Psoas muscle (tissue), 7 donors: ENCODE measurements at regions not wholly inside any gene's neighbourhood (a gene's known extent, or its start where the extent isn't known, plus 50 kb on each side); places are given as distances from the start of the nearest gene placed in this dataset.

Experiments
- ATAC-seq, 4 donors: fragments of 200-7000 bp; cut with Tn5 transposase; one replicate each; pipeline ENCODE4 v1.9.1; 2020; ENCODE audit warnings: moderate library complexity in 3 of 4, mild to moderate bottlenecking in 2 of 4
- DNase-seq, 2 donors: peaks; one replicate each; pipeline ENCODE4 v3.0.0-alpha.2; 2020
- H3K27ac ChIP-seq: fragments of 200-600 bp; one replicate; pipeline ENCODE4 v1.8.0; 2022
- H3K27me3 ChIP-seq, 3 donors: fragments of 200-600 bp in 1 of 3; one replicate each; pipeline versions ENCODE4 v1.6.1 to v1.8.0; 2013 to 2022; ENCODE audit warnings: low read length in 2 of 3, mild to moderate bottlenecking in 2 of 3, moderate library complexity in 1 of 3; ENCODE audit not compliant: insufficient read depth in 3 of 3
- H3K36me3 ChIP-seq, 2 donors: fragments of 200-600 bp in 1 of 2; one replicate each; pipeline versions ENCODE4 v1.6.1 to v1.8.0; 2013 to 2022; ENCODE audit warnings: low read depth in 1 of 2, mild to moderate bottlenecking in 1 of 2, moderate library complexity in 1 of 2; ENCODE audit not compliant: insufficient read depth in 1 of 2
- H3K4me1 ChIP-seq: fragments of 200-600 bp; one replicate; pipeline ENCODE4 v1.8.0; 2022
- H3K4me3 ChIP-seq: fragments of 200-600 bp; one replicate; pipeline ENCODE4 v1.8.0; 2022; ENCODE audit warnings: mild to moderate bottlenecking
- H3K9me3 ChIP-seq: fragments of 200-600 bp; one replicate; pipeline ENCODE4 v1.8.0; 2022
- WGBS, 3 donors: extraction: QIAGEN DNeasy Blood & Tissue Kit; methylation state at CpG; one replicate each; pipeline versions ENCODE4 v1.1.6 to v1.1.7; 2013; 5-methylcytosine and 5-hydroxymethylcytosine counted together
- intact Hi-C, 2 donors: fragments of 100-400 bp; cut with DNase I; formaldehyde crosslinking; loops; one replicate each; pipeline versions ENCODE4 v1.11.0 to v1.14.2; 2022
- TF ChIP-seq, protein P1 (sequence below): fragments of 200-600 bp; IDR thresholded peaks from one replicate; pipeline ENCODE4 v1.8.0; 2022; ENCODE audit warnings: antibody characterized with exemption
- donor health status: healthy with polysubstance abuse.
- donor health status: DM: no; HTN: no; CAD: no; lungs with moderate emphysema.
- donor health status: Bipolar disorder and iron deficiency.
- donor health status: healthy.
- donor health status: DM: yes; HTN: yes; CAD: no.
- donor health status: DM: no; HTN: no; CAD: no.
- donor health status: DM: yes; HTN: yes; CAD: no.

DNA sequence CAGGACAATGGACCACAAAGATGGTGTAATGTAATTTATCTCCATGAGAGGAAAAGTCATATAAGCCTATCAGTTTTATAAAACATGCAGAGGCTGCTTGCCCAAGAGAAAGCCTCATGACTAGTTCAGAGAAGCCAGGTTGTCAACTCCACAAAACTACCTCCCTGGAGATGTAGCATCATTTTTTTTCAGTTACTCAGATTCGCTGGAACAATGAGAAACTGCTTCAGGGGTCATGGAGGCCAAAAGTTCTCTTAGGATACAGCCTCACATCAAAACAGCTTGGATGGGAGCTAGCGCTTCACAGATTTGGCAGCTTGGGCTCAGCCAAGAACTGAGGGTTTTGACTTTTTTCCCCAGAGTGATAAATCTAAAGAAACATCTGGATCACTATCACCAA lies 263.5 kb downstream of the INSIG2 start:
- intact Hi-C loops = no loop called here
- 36 to 46% (median 45%) methylated on average over 2 of the region's 2 CpGs for WGBS, 3 donors
- Histone ChIP-seq H3K27me3 (no peaks in the 10 kb centered on the region), H3K36me3 (no peaks in the 10 kb centered on the region), H3K27ac (no peak overlapping the region), H3K4me1 (no peaks in the 10 kb centered on the region), H3K4me3 (no peak overlapping the region), H3K9me3 (peaks cover 5% of the 10 kb centered on the region)
- DNase-seq = no peak
- no peak for ATAC-seq
- TF ChIP-seq, protein P1, sequence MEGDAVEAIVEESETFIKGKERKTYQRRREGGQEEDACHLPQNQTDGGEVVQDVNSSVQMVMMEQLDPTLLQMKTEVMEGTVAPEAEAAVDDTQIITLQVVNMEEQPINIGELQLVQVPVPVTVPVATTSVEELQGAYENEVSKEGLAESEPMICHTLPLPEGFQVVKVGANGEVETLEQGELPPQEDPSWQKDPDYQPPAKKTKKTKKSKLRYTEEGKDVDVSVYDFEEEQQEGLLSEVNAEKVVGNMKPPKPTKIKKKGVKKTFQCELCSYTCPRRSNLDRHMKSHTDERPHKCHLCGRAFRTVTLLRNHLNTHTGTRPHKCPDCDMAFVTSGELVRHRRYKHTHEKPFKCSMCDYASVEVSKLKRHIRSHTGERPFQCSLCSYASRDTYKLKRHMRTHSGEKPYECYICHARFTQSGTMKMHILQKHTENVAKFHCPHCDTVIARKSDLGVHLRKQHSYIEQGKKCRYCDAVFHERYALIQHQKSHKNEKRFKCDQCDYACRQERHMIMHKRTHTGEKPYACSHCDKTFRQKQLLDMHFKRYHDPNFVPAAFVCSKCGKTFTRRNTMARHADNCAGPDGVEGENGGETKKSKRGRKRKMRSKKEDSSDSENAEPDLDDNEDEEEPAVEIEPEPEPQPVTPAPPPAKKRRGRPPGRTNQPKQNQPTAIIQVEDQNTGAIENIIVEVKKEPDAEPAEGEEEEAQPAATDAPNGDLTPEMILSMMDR = no peak

DNA sequence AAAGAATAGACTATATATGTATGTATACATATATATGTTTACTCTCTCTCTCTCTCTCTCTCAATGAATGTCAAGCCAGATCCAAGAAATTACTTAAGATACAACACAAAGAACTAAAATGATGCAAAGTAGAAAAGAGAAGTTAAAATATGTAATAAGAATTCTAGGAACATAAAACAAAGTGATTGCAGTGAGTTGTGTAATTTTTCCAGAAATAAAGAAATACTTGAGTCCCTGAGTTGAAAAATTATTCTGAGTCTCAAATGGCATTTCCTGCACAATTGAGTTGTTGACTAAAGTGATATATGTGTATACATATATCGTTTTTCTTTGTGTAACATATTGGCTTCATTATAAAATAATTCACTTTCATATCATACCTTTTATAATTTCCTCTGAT lies 262.4 kb downstream of the INSIG2 start:
- intact Hi-C loops = no loop called here

DNA sequence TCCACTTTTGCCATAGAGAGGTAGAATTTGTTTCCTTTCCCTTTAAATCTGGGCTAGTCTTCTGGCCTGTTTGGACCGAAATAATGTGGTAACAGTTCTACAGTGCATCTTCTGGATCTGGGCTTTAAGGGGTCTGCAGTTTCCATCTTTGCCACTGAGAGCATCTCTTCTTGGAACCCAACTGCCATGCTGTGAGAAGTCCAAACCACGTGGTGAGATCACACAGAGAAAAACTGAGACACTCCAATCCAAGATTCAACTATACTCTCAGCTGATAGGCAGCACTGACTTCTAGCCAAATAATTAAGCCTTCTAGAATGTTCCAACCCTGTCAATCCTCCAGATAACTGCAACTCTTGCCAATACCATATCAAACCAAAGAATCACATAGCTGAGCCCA lies 261.1 kb downstream of the INSIG2 start:
- no peak for DNase-seq
- H3K4me3 ChIP-seq = no peak overlapping the region
- WGBS, 3 donors = 58 to 65% (median 61%) methylated on average over 2 of the region's 2 CpGs
- H3K9me3 ChIP-seq = no peaks in the 10 kb centered on the region
- H3K27ac ChIP-seq = no peak overlapping the region
- H3K27me3 ChIP-seq = no peaks in the 10 kb centered on the region
- no peaks in the 10 kb centered on the region for H3K4me1 ChIP-seq
- no peak for ATAC-seq
- intact Hi-C loops = no loop called here
- H3K36me3 ChIP-seq = no peaks in the 10 kb centered on the region
- TF ChIP-seq, protein P1 = no peak

More for the DNA sequence above, 262.4 kb downstream of the INSIG2 start:
- Histone ChIP-seq H3K36me3 (no peaks in the 10 kb centered on the region), H3K27me3 (no peaks in the 10 kb centered on the region), H3K27ac (no peak overlapping the region), H3K4me3 (no peak overlapping the region), H3K9me3 (no peaks in the 10 kb centered on the region), H3K4me1 (no peaks in the 10 kb centered on the region)
- ATAC-seq = no peak
- TF ChIP-seq, protein P1 = no peak
- WGBS, 3 donors = 69 to 78% (median 71%) methylated on average over 1 of the region's 1 CpG
- no peak for DNase-seq

DNA sequence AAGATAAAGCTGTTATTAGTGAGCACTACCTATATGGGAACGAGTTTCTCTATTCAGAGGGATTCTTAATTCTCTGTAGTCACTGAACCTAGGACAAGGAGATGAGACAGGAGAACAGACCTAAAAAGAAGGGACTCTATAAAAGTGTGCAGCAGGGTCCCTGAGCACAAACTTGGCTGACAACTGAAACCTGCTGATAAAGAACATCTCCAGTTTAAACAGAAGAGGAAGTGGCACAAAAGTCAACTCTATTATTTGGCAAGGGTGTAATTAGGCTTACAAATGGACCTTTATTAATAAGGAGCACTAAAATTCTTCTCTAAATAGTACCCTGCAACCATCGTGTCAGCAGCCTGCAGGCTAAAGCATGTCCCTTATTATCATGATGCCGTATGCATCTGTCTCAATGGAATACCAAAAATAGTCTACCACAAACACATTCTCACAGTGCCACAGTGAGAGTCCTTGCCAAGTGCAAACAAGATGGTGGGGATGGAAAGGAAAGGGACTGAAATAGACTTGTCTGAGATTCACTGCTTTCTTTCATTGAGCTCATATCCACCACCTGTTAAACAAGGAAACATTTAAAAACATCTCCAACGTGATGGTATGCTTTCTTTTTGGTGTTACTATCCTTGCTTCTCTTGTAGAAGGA lies 260.2 kb downstream of the INSIG2 start:
- Histone ChIP-seq H3K4me3 (no peak overlapping the region), H3K4me1 (no peaks in the 10 kb centered on the region), H3K27me3 (no peaks in the 10 kb centered on the region), H3K9me3 (no peaks in the 10 kb centered on the region), H3K36me3 (no peaks in the 10 kb centered on the region), H3K27ac (no peak overlapping the region)
- TF ChIP-seq, protein P1 = no peak
- 55 to 67% (median 64%) methylated on average over 4 of the region's 4 CpGs for WGBS, 3 donors
- intact Hi-C loops = no loop called here
- ATAC-seq = no peak
- DNase-seq = no peak

DNA sequence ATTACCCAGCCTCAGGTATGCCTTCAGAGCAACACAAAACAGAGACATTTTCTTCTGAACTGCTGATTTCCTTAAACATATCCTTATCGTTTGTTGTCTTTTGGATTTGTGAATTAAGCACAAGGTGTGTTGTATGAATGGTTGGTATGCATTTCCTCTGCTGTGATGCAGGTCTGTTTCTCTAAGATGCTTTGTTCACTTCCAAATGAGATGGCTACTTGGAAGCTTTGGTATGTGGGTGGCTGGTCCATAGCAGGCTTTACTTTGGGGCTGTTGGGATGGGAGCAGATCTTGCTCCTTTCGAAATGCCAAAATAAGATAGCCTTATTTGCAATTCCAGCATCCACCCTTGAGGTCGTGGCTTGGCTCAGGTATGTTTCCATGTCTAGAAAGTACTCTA lies 257.2 kb downstream of the INSIG2 start:
- Histone ChIP-seq H3K4me3 (no peak overlapping the region), H3K27me3 (no peaks in the 10 kb centered on the region), H3K4me1 (no peaks in the 10 kb centered on the region), H3K27ac (no peak overlapping the region), H3K36me3 (no peaks in the 10 kb centered on the region), H3K9me3 (no peaks in the 10 kb centered on the region)
- TF ChIP-seq, protein P1 = no peak
- 72 to 77% (median 73%) methylated on average over 3 of the region's 3 CpGs for WGBS, 3 donors
- no peak for DNase-seq
- intact Hi-C loops = no loop called here
- no peak for ATAC-seq
